GM18508 (cell line): ENCODE measurements at regions not wholly inside any gene's neighbourhood (a gene's known extent, or its start where the extent isn't known, plus 50 kb on each side); places are given as distances from the start of the nearest gene placed in this dataset.

ENCODE experiments used
- ATAC-seq: cut with Tn5 transposase; IDR thresholded peaks from one replicate; pipeline ENCODE4 v1.9.1; 2021; ENCODE audit warnings: moderate number of reproducible peaks; ENCODE audit not compliant: insufficient read depth, unreplicated experiment

DNA sequence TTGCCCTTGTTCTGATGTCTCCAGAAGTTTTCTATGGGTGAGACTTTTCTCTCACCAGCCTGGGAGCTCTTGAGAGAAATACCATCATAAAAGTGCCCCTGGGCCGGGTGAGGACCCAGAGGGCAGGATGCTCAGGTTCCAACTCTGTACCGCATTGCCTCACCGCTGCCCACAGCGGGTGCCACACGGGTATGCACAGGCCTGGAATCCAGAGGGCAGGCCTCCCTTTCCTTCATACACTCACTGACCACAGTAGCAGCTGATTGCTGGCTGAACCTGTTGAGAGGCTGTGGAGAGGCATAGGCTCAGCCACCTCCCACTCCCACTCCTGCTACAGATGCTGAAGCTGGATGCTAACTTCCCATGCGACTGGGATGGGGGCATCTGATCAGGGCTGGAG lies 293.8 kb downstream of the CYP26B1 start:
- no peak for ATAC-seq

DNA sequence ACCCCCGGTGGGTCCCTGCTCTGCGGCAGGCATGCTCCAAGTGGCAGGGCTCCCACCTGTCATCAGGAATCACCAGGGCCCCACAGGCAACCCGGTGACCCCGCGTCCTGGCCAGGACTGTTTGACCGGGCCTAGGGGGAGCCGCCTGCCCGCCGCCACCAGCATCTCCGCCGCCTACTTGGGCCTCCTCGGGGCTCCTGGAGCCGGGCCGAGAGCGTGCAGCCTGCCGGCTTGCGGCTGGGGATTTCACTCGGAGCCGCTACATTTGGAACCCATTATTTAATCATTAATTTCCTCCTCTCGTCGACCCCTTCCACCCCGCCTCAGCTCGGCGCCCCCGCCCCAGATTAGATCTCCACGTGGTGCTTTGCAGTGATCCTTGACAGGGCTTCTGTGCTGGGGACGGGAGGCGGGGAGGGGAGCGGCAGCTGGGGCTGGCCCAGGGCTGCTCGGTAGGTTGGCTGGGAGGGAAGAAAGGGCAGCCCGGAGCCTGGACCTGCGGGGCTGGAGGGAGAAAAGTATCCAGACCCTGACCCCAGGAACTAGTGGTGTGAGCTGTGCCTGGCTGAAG lies 295.4 kb downstream of the CYP26B1 start:
- no peak for ATAC-seq

DNA sequence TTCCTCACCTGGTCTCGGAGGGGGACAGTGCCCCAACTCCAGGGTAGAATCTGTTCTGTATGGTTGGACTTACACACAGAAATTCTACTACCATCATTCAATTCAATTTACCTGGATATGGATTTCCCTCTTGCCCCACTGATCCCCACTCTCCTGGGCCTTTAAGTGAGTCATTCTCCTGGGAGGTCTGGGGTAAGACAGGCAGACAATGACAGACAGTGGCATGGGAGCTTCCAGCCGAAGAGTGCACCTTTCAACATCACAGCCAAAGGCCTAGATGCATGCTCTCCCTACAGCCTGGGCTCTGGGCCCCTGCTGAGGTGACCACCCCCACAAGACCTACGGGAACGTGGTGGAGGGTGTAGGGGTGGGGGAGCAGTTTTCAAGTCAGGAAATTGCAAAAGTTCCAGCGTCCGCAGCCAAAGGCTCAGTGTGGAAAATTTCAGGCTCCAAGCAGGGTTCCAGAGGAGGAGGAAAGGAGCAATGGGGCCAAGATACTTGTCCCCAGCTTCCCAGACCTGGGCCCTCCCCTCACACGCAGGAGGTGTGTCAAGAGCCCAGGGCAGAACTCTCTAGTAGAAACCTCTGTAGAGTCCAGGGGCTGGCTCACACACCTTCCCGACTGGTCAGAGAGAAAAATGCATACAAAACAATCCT lies 296.4 kb downstream of the CYP26B1 start:
- no peak for ATAC-seq

DNA sequence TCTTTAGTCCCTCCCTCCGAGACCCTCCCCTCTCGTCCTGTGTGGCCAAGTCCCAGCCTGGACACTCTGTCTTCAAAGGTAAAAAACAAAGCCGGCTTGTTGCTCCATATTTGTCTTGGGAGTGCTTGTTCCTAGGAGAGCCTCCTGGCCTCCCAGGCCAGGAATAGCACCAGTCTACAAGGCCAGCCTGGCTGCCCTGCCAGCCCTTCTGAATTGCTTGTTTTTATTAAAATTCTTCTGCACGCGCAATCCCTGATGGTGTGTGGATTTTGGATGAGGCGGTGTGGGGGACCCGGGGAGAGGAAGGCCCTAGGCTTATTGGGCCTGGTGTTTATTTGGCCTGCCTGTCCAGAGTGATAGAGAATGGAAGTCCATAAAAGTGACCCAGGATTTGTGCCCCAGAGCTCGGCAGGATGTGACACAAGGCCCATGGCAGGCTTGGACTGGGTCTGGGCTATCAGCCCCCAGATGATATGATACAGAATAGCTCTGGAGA lies 297.3 kb downstream of the CYP26B1 start:
- ATAC-seq, result no peak

DNA sequence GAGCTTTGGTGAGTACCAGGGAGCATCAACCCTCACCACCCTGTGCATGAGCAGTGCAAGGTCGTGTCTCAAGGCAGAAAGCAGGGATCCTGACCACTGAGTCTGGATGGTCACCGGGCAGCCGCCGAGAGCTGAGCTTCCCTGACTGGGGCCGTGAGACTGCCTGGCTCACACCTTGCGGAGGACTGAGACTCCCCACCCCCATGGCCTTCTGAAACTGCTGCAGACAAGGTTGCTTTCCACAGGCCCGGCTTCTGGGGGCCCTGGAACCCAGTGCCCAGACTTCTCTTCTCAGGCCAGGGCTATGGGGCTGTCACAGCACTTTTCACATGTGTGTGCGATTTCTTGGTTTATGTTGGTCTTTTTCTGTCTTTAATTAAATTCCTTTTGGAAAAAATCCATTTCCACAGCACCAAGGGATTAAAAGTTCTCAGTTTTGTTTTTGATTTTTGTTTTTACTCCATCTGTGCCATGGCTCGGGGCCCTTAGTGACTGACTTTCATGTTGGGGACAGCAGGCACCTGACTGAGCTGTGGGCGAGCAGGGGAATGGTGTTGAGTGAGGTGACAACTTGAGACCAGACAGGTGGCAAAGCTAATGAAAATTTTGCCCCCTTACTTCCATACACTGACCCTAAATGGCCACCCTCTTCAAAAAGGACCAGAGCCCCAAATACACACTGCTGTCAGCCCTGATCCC lies 297.9 kb downstream of the CYP26B1 start:
- ATAC-seq, result no peak

DNA sequence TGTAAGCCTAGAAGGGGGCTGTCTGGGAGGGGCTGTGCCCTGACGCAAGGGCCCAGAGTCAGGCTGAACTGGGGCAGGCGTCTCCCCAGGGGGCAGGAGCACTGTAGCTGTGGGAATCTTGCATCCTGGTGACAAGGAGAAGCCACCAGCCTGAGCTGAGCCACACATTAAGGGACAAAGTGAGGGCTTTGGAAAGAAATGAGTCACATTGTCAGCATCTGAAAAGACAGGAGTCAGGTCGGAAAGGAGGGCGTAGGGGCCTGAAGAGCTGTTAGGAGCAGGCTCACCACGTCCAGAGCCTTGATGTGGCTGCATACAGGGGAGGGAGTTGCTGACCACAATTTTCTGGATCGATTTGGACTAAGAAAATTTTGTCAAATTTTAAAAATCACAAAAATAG lies 298.6 kb downstream of the CYP26B1 start:
- no peak for ATAC-seq

DNA sequence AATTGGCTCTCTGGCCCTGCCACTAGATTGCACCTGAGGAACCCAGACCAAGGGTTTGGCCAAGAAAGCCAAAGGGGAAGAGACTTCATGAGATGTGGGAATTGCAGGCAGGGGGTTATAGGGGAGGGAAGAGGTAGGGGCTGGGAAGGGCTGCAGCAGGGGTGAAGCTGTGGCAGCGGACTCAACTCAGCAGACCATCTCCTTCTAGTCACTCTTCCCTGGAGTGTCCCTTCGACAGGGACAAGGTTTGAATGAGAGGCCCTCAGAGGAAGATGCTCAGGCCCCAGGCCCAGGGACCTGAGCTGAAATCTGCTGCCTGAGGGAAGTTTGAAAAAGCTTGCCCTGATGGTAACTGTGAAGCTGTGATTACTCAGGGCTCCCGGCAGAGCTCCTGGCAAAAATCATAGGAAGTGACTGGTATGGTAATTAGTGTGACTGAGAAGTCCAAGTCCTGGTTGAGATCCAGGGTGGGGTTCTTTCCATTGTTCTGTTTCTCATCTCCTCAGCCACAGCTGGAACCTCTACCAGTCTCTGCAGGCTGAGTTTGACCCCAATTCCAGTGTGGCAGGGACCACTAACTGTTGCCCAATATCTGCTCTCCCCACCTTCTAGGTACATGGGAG lies 300.9 kb downstream of the CYP26B1 start:
- ATAC-seq, result no peak

DNA sequence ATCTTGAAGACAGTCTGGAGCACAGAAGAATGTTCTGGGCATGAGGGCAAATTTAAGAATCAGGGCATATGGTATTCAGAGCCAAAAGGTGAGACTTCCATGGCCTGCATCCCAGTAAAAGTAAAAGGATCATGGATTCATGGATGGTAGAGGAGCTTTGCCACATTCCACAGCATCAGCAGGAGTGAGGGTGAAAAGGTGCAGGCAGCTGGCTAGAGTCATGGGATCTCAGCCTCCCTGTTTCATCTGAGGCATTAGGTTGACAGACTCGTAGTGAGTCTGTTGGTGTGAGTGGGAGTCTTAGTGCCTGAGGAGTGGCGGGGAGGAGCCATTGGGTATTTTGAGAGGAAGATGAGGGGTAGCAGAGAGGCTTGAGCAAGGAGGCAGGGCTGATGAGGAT lies 301.6 kb downstream of the CYP26B1 start:
- no peak for ATAC-seq

DNA sequence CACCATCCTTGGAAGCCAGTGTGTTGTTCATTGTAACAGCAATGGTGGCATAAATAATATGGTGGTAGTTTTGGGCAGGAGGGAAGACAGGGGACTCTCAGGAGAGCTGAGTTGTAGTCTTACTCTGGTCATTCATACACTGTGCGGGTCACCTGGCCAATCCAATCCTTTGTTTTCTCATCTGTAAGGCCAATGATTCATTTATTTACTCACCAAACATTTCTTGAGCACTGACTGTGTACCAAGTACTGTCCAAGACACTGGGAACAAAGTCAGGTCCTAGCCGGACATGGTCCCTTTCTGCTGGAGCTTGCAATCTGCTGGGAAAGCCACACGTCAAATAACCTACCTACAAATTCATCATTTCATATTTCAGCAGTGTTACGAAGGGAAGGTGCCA lies 302.7 kb downstream of the CYP26B1 start:
- ATAC-seq, result no peak

DNA sequence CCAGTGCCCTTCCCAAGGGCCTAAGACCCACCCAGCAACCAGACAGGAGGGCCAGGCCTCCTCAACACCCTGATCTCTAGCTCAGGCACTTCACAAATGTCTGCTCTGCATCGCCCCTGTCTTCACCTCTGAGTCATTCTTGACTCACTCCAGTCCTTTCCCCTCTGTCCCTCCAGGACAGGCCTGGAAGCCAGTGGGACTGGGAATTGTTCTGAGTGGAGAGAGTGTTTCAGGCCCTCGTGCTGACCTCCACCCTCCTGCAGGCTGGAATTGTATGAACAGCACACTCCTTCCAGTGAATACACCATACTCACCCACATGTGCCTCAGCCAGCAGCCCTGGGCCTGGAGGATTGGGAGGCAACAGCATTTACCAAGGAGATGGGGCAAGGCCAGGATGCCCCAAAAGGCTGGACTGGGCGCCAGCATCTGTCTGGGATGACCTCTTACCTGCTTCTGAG lies 304.2 kb downstream of the CYP26B1 start:
- no peak for ATAC-seq

DNA sequence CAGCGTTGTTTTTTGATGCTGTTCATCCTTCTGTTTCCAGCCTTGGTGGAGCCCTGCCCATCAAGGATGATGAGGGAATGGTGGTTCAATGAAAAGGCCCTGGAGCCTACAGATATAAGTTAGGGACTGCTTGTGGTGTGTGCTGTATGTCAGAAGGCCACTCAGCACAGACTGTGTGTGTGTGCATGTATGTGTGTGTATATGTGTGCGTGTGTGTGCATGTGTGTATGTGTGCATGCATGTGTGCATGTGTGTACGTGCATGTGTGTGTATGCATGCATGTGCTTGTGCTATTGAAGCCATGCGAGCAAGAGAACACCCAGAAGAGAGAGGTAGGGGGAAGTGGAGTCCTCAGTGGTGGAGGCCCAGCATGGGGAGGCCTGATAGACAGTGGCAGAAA lies 304.9 kb downstream of the CYP26B1 start:
- ATAC-seq, result no peak

DNA sequence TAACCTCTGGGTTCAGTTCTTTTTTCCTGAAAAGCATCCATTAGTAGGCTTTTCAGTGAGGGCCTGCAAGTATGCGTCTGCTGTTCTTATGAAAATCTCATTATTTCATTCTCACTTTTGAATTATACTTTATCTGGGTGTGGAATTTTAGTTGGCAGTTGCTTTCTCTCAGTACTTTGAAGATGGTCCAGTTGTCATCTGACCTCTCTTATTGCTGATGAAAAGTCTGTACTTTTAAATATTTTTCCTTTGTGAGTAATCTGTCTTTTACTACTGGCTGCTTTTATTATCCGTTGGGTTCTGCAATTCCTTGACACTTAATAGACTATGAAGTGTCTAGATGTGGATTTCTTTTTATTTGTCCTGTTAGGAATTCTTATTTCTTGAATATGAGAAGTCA lies 307.8 kb downstream of the CYP26B1 start:
- no peak for ATAC-seq

DNA sequence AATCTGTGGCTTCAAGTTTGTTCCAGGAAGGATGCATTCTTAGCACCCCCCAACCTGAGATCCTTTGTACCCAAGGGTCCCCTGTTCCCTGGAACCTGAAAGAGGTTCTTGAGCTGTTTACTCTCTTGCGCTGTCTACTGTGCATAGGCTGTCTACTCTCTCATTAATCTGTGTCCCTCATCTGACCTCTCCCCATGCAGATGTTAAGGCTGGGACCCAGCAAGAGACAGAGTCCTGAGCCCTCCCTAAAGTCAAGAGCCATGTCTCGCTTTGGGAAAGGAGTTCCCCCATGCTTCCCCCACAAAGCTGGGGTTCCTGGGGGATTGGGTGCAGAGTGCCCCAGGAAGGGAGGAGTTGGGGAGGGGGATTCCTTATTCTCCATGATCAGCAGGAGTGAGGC lies 312.9 kb downstream of the CYP26B1 start:
- no peak for ATAC-seq

DNA sequence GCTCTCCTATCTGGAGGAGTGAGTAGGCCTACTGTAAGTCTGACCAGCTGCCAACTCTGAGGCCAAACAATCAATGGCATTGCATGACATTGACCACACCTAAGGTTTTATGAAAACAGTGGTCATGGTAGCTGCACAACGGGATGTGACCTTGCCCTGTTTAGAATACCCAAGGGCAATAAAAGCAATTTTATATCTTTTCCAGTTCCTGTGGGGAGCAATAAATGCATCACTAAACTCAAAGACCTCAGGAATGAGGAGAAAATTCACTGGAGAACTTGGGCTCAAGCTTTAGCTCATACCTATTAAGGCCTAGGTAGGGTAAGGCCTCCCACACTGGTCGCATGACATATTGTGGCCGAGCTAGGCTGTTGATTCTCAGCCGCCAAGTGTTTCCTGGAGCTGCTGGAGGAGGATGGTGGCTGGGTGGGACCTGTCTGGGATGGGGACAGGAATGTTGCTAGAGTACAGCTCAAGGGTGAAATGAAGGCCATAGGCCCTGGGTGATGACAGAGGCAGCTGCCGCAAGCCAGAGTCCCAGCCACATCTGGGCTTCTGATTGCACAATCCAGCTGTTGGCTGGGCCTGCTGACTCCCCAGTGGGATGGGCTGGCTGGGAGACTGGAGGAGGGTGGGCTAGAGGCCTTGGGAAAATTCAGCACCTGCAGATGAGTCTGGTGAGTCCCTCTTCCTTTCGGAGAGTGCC lies 313.7 kb downstream of the CYP26B1 start:
- no peak for ATAC-seq

DNA sequence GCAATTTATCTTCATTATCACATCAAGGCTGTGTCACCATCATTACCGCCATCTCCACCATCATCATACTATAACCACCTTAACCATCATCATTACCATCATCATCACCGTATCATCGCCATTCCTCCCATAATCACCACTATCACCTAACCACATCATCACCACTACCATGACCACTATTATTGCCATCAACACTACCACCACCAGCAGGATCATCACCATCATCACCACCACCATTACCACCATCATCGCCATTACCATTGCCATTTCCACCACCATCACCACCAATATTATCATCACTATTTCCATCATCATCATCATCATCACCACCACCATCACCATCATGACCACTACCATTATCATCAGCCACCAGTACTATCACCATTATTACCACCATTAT lies 314.4 kb downstream of the CYP26B1 start:
- ATAC-seq, result no peak

DNA sequence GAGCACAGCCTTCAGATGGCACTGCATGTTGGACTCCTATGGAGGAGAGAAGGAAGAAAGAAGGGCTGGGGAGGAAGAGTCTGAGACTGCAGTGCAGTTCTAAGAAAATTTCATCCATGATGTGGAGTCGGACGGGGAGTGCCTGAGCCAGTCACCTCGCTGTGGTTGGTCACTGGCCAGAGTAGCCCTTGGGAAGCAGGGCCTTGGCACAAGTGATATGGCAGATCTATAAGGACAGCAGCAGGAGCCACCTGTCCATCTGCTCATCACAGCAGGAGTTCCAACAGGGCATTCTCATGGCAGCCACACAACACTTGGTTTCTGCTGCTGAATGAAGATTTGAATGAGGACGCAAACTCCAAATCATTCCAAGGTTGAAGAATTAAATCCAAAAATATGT lies 314.8 kb downstream of the CYP26B1 start:
- ATAC-seq, result no peak

DNA sequence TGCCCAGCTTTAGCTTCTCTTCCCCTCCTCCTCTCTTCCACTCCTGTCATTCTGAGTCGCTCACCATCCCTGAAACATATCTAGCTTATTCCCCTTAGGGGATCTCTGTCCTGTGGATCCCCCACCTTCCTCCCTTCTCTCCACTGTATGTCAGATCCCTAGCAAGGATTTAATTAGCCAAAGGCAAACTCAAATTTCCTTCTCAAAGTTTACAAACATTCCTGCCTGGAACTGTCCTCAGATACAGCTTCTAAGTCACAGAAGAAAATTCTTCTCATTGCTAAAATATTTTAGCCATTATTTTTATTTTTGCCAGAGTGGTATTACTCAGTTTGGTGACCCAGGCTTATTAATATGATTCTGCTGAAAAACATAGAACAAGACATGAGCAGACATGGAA lies 315.3 kb downstream of the CYP26B1 start:
- no peak for ATAC-seq

DNA sequence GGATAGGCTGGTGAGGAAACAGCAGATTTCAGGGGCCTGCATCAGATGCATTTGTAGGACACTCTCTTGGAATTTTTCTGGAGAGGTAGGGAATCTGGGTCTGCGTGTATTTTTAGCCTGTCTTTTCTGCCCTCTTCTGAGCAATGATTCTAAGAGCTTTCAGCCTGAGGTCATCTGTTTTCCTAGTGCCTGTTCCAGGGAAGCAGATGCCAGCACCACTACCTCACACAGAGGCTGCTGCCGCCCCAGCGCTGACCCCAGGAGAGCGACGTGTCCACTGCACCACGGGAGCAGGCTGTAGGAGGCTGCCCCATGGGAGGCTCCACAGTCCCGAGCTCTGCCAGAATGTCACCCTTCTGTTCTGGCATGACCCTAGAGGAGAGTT lies 316.5 kb downstream of the CYP26B1 start:
- ATAC-seq, result no peak

DNA sequence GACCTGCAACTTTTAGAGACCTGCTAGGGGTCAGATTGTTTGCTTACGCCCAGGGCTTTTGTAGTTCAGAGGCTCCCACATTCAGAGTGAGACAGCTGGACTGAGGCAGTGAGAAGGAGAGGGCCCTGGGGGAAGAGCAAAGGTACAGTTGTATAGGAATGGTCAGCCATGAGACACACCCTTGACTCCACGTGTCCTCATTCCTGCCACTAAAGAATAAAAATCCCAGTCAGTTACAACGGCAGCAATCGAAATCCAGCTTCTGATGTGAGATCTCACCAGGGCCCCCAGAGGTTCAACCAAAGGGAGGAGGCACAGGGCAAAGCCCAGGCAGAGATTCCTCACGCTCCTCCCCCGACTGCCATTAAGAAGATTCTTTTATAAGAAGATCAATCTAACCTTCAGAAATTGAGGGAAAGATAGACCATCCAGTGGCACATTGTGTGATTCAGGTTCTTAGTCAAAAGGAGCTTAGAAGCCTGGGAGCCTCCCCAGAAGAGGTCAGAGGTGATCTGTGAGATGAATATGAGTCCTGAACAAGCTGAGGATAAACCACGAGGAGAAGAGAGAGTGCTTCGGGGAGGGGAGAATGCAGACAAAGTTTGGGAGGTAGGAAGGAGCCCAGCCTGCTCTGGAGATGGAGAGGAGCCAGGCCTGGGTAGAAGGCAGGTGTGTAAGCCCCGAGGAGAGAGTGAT lies 317.0 kb downstream of the CYP26B1 start:
- ATAC-seq, result no peak

DNA sequence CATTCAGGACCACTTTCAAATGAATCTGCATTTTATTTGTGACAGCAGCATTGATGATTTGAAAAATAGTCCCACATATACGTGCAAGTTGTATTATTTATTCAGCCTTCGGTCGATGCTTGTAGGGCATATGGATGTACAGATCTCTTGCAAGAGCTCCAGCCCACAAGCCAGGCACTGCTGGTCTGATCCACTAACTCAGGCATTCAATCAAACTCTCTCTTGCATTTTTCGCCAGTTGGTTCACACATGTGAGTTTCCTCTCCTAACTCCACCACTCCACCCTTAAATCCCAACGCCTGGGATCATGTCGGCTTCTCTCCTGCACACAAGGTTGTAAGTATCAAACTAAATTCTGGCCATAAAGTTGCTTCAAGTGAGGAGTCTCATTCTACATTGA lies 318.7 kb downstream of the CYP26B1 start:
- no peak for ATAC-seq
